ENCODE measurements at regions not wholly inside any gene's neighbourhood (a gene's known extent, or its start where the extent isn't known, plus 50 kb on each side); places are given as distances from the start of the nearest gene placed in this dataset.
"Not testable (repeated sequence)": the region's sequence is repeated elsewhere in the genome, so short reads cannot be mapped to it uniquely, and the experiment has no call there.

DNA sequence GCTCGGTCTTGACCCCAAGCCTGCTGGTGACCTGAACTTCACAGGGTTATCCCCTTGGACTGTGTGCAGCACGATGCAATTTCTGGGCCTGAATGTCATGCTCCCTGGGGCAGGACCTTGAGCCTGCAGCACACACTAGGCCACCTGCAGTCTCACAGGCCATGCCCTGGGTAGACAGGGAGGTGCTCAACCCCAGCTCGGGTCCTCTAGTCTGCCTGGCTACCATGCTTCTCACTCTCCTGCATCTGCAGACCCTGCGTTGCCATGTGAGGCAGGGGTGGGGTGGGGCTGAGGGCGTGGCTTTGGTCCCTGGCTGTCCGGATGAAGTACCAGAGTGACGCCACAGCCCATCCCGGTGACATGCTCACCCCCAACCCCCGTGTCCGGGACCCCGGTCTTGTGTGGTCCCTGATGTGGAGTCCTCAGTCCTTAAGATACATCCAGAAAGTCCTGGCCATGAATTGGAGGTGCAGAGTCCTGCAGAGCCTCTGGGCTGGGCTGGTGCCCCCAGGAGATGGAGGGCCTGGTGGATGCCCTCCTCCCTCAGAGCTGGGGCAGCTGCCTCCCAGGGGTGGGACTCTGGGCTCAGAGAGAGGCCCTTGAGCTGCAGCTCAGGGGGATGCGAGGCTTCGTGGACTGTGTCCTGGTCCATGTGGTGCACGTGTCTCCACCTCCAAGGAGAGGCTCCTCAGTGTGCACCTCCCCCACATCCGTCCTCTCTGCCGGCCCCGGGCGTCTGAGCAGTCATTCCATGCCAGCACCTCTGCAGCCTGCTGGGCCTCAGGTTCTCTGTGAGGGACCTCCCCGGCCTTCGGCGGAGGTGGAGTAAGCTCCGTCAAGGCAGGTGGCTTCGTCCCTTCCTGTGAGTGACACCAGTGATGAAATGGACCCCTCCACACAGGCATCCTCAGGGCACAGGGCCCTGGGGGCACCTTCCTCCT lies 402.1 kb downstream of the TMEM121 start:
- H3K4me1 ChIP-seq (replicated peaks in 1 of 4; ENCODE audit: control insufficient read depth in 3 of 4, insufficient read depth in 4 of 4, low read length in 3 of 4); H4K5ac ChIP-seq (ENCODE audit: insufficient read length, low read depth, low read length); FAIRE-seq; H3K23me2 ChIP-seq (ENCODE audit: low read depth, low read length); H3K27me3 ChIP-seq (replicated peaks in 1 of 4; ENCODE audit: control insufficient read depth in 3 of 4, extremely low read depth in 1 of 4, insufficient read depth in 3 of 4, low read length in 3 of 4); H2BK120ac ChIP-seq (replicated peaks; ENCODE audit: low read depth, low read length); H2AFZ ChIP-seq (ENCODE audit: low read length); H4K91ac ChIP-seq (replicated peaks; ENCODE audit: insufficient read length, low read length); H3K23ac ChIP-seq (ENCODE audit: insufficient read length); H3K56ac ChIP-seq (replicated peaks; ENCODE audit: insufficient read length, low read depth, low read length); H3K9ac ChIP-seq (replicated peaks in 1 of 4; ENCODE audit: extremely low read depth in 1 of 4, low read depth in 3 of 4, low read length in 3 of 4); H3K36me3 ChIP-seq (ENCODE audit: control insufficient read depth in 2 of 4, insufficient read depth in 4 of 4, low read length in 3 of 4); H4K20me1 ChIP-seq (replicated peaks in 1 of 2; ENCODE audit: control insufficient read depth in 1 of 2, insufficient read depth in 2 of 2, low read length in 2 of 2); H3K4me2 ChIP-seq (ENCODE audit: insufficient read depth in 1 of 2, low read depth in 2 of 2, low read length in 2 of 2); H3K18ac ChIP-seq (ENCODE audit: extremely low read depth, low read length); POLR2A ChIA-PET (ENCODE audit: partially characterized antibody); H3K79me1 ChIP-seq (ENCODE audit: low read depth, low read length); H3K27ac ChIP-seq (ENCODE audit: low read depth, low read length); H3K14ac ChIP-seq (ENCODE audit: insufficient read length); CTCF ChIA-PET (ENCODE audit: partially characterized antibody); H2BK15ac ChIP-seq (ENCODE audit: low read length); H3K4me3 ChIP-seq (ENCODE audit: extremely low read depth in 1 of 4, insufficient read depth in 2 of 4, low read depth in 3 of 4, low read length in 4 of 4); H2BK12ac ChIP-seq (ENCODE audit: low read depth, low read length); H2BK5ac ChIP-seq (ENCODE audit: low read depth, low read length); H2AK5ac ChIP-seq (ENCODE audit: low read depth, low read length); H4K8ac ChIP-seq (ENCODE audit: extremely low read depth, insufficient read depth, low read length); H2BK20ac ChIP-seq (ENCODE audit: low read length); H3K4ac ChIP-seq (replicated peaks; ENCODE audit: insufficient read length, low read depth, low read length); H3K79me2 ChIP-seq (ENCODE audit: control insufficient read depth in 1 of 2, insufficient read depth in 2 of 2, low read length in 2 of 2); DNase-seq (ENCODE audit: low read depth in 1 of 2, low spot score in 2 of 2): not testable (repeated sequence)
- WGBS, 2 experiments (ENCODE audit: extremely low coverage in 1 of 2, insufficient coverage in 1 of 2, insufficient read length in 1 of 2, insufficient replicate concordance in 2 of 2, low coverage in 1 of 2, low lambda C conversion rate in 2 of 2, missing lambda C conversion rate in 1 of 2): 87% methylated on average over 21 of the region's 23 CpGs; no CpG with 5 or more reads in 1 of the 2 experiments
- H3K9me3 ChIP-seq (ENCODE audit: insufficient read depth in 2 of 2, low read depth in 1 of 2, low read length in 1 of 2): peaks cover 59 to 89% of the 10 kb centered on the region in 2 experiments

Data from H1 (cell line).